ENCODE measurements at regions not wholly inside any gene's neighbourhood (a gene's known extent, or its start where the extent isn't known, plus 50 kb on each side); places are given as distances from the start of the nearest gene placed in this dataset.

DNA sequence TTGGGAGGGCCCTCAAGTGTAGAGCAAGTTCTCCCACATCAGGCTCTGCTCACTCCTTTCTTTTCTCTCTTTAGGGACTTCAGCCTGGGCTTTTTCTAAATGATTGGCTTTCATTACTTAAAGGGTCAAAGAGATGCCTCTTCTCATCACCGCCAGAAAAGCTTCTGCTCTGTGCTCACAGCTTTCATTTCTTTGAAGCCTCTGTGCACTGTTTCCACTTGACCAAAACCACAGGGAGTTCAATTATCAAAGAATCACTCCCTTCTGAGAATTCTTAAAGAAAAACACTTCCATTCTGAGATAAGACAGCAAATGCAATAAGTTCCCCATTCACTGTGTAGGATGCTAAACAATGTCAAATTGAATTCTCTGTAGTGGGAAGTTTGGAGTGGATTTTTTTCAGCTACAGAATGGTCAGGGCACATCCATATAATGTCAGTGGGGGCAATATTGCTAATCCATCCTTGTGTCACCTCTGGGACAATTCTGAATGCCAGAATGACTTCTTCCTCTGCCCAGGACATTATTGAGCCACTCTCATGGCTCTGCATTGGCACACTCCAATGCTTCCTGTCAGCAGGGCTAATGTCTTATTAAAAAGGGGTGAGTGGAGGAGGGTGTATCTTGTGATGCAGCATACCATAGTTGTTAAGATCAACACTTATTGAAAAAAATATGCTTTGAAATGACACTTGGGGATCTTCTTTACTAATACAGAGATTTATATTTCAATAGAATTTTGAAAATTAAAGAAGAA lies 217.6 kb downstream of the SNCA start:
- CTCF ChIA-PET = no interaction called here
- POLR2A ChIA-PET = no interaction called here
- no peak for FAIRE-seq
- DNase-seq (ENCODE audit: low read depth, low spot score) = no peak
- intact Hi-C loops (cut with micrococcal nuclease) (no loop called here), dilution Hi-C loops (cut with MboI; ENCODE audit: extremely low pct_ligation_motif_present, low sequenced_read_pairs) (no loop called here)
- TF ChIP-seq EZH2 (IDR thresholded peaks at IDR 0.05; ENCODE audit: borderline replicate concordance, low read depth, low read length, severe bottlenecking) (no peak), JUN (IDR thresholded peaks at IDR 0.05; ENCODE audit: borderline replicate concordance, insufficient read depth, insufficient read length, low read depth) (no peak), POLR2AphosphoS5 (IDR thresholded peaks at IDR 0.05; ENCODE audit: insufficient read depth, low read depth, low read length) (no peak), MYC (IDR thresholded peaks at IDR 0.05; ENCODE audit: low read depth, low read length) (no peak)
- Histone ChIP-seq H3K36me3 (ENCODE audit: control insufficient read depth in 2 of 2, extremely low read depth in 1 of 2, insufficient read depth in 2 of 2, low read length in 2 of 2) (no peaks in the 10 kb centered on the region), H3K9me1 (replicated peaks; ENCODE audit: control insufficient read depth, extremely low read depth, insufficient read depth, low read length) (no peaks in the 10 kb centered on the region), H4K20me1 (replicated peaks; ENCODE audit: control insufficient read depth, extremely low read depth, insufficient read depth, low read length) (no peaks in the 10 kb centered on the region), H3K27me3 (ENCODE audit: control insufficient read depth in 2 of 2, insufficient read depth in 2 of 2, low read length in 2 of 2) (no peaks in the 10 kb centered on the region), H2AFZ (ENCODE audit: low read depth, low read length) (no peak overlapping the region), H3K4me3 (replicated peaks in 1 of 3; ENCODE audit: insufficient read depth in 1 of 3, low read depth in 1 of 3, low read length in 3 of 3) (no peak overlapping the region), H3K9ac (replicated peaks; ENCODE audit: extremely low read depth, insufficient read depth, low read length) (no peak overlapping the region), H3K27ac (ENCODE audit: insufficient read depth, low read depth, low read length) (no peak overlapping the region), H3K4me1 (ENCODE audit: control insufficient read depth, extremely low read depth, insufficient read depth, low read length) (no peaks in the 10 kb centered on the region), H3K9me3 (replicated peaks; ENCODE audit: control insufficient read depth, insufficient read depth, low read length) (no peaks in the 10 kb centered on the region), H3K79me2 (ENCODE audit: control insufficient read depth, insufficient read depth, low read length) (no peaks in the 10 kb centered on the region), H3K4me2 (ENCODE audit: insufficient read depth, low read length) (no peak overlapping the region)
- no TSS peak for BruUV-seq (replicated peaks)

DNA sequence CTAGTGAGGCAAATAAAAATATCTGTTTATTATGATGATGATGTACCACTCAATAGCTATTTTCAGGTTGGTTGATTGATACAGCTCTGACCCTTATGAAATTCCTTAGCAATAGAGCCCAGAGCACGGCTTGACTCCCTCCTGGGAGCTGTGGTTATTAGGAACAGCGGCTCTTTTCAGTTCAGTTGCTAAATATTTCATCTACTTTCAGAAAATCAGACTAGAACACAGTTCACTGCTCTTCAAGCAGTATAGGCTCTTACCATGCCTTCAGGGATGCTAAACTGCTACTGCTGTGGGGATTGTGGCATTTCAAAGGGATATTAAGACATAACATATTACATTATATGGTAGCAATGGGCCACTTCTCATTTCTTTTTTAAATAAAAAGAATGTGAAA lies 218.8 kb downstream of the SNCA start:
- no peak overlapping the region for H3K27ac ChIP-seq (ENCODE audit: insufficient read depth, low read depth, low read length)
- no peak overlapping the region for H3K4me2 ChIP-seq (ENCODE audit: insufficient read depth, low read length)
- no peaks in the 10 kb centered on the region for H3K4me1 ChIP-seq (ENCODE audit: control insufficient read depth, extremely low read depth, insufficient read depth, low read length)
- intact Hi-C loops (cut with micrococcal nuclease) (no loop called here), dilution Hi-C loops (cut with MboI; ENCODE audit: extremely low pct_ligation_motif_present, low sequenced_read_pairs) (no loop called here)
- no peak overlapping the region for H3K4me3 ChIP-seq (replicated peaks in 1 of 3; ENCODE audit: insufficient read depth in 1 of 3, low read depth in 1 of 3, low read length in 3 of 3)
- peak overlapping the region; percentile 11 for H2AFZ ChIP-seq (ENCODE audit: low read depth, low read length)
- no peaks in the 10 kb centered on the region for H3K27me3 ChIP-seq (ENCODE audit: control insufficient read depth in 2 of 2, insufficient read depth in 2 of 2, low read length in 2 of 2)
- no peaks in the 10 kb centered on the region for H3K36me3 ChIP-seq (ENCODE audit: control insufficient read depth in 2 of 2, extremely low read depth in 1 of 2, insufficient read depth in 2 of 2, low read length in 2 of 2)
- TF ChIP-seq GATA2 (IDR thresholded peaks at IDR 0.05; ENCODE audit: insufficient read depth, insufficient read length, low read depth, low read length) = no peak
- TF ChIP-seq POLR2A (IDR thresholded peaks at IDR 0.05; ENCODE audit: low read depth, low read length) = no peak
- H3K9me1 ChIP-seq (replicated peaks; ENCODE audit: control insufficient read depth, extremely low read depth, insufficient read depth, low read length) = no peaks in the 10 kb centered on the region
- H3K9ac ChIP-seq (replicated peaks; ENCODE audit: extremely low read depth, insufficient read depth, low read length) = no peak overlapping the region
- ChIA-PET CTCF (no interaction called here), POLR2A (interaction anchor here (0.7 kb wide), 2 partner anchors 90 to 236 kb away, joined by 4 to 6 read pairs; no protein-coding TSS in a partner anchor)
- H3K9me3 ChIP-seq (replicated peaks; ENCODE audit: control insufficient read depth, insufficient read depth, low read length) = no peaks in the 10 kb centered on the region
- no peaks in the 10 kb centered on the region for H4K20me1 ChIP-seq (replicated peaks; ENCODE audit: control insufficient read depth, extremely low read depth, insufficient read depth, low read length)
- no peak for FAIRE-seq
- BruUV-seq (replicated peaks) = no TSS peak
- H3K79me2 ChIP-seq (ENCODE audit: control insufficient read depth, insufficient read depth, low read length) = no peaks in the 10 kb centered on the region
- no peak for DNase-seq (ENCODE audit: low read depth, low spot score)
